HG03108 (cell line): ENCODE measurements at regions not wholly inside any gene's neighbourhood (a gene's known extent, or its start where the extent isn't known, plus 50 kb on each side); places are given as distances from the start of the nearest gene placed in this dataset.

Experiments used
- ATAC-seq: cut with Tn5 transposase; IDR thresholded peaks from one replicate; pipeline ENCODE4 v1.9.1; 2021; ENCODE audit warnings: moderate library complexity; ENCODE audit not compliant: unreplicated experiment

GRCh38 chr14:96979611-96980074 lies 182.5 kb downstream of the VRK1 start:
- no peak for ATAC-seq

GRCh38 chr14:96980835-96981234 lies 183.7 kb downstream of the VRK1 start:
- ATAC-seq = no peak

GRCh38 chr14:96986256-96987085 lies 189.3 kb downstream of the VRK1 start:
- no peak for ATAC-seq

- ATAC-seq = no peak
Measured at GRCh38 chr14:96987086-96987474, 189.9 kb downstream of the VRK1 start.

GRCh38 chr14:96987771-96988170 lies 190.6 kb downstream of the VRK1 start:
- ATAC-seq = no peak

GRCh38 chr14:96989306-96989705 lies 192.1 kb downstream of the VRK1 start:
- ATAC-seq = no peak

GRCh38 chr14:96991226-96991625 lies 194.0 kb downstream of the VRK1 start:
- no peak for ATAC-seq

GRCh38 chr14:96994999-96995398 lies 197.8 kb downstream of the VRK1 start:
- no peak for ATAC-seq

GRCh38 chr14:96997269-96997668 lies 200.1 kb downstream of the VRK1 start:
- ATAC-seq = no peak

- no peak for ATAC-seq
Measured at GRCh38 chr14:96997996-96998395, 200.8 kb downstream of the VRK1 start.

- no peak for ATAC-seq
Measured at GRCh38 chr14:96999654-97000155, 202.5 kb downstream of the VRK1 start.

- ATAC-seq = no peak
Measured at GRCh38 chr14:97002454-97002853, 205.3 kb downstream of the VRK1 start.

- ATAC-seq = no peak
Measured at GRCh38 chr14:97005934-97006333, 208.8 kb downstream of the VRK1 start.

- ATAC-seq = no peak
Measured at GRCh38 chr14:97010491-97011160, 213.4 kb downstream of the VRK1 start.

GRCh38 chr14:97013878-97014277 lies 216.7 kb downstream of the VRK1 start:
- no peak for ATAC-seq

- ATAC-seq = no peak
Measured at GRCh38 chr14:97021001-97021400, 223.8 kb downstream of the VRK1 start.

- no peak for ATAC-seq
Measured at GRCh38 chr14:97021571-97022168, 224.5 kb downstream of the VRK1 start.

- ATAC-seq = no peak
Measured at GRCh38 chr14:97022741-97023140, 225.6 kb downstream of the VRK1 start.

- ATAC-seq = no peak
Measured at GRCh38 chr14:97023871-97024270, 226.7 kb downstream of the VRK1 start.

- no peak for ATAC-seq
Measured at GRCh38 chr14:97024300-97024699, 227.1 kb downstream of the VRK1 start.

- no peak for ATAC-seq
Measured at GRCh38 chr14:97025722-97026121, 228.5 kb downstream of the VRK1 start.
